ENCODE measurements at regions not wholly inside any gene's neighbourhood (a gene's known extent, or its start where the extent isn't known, plus 50 kb on each side); places are given as distances from the start of the nearest gene placed in this dataset.

DNA sequence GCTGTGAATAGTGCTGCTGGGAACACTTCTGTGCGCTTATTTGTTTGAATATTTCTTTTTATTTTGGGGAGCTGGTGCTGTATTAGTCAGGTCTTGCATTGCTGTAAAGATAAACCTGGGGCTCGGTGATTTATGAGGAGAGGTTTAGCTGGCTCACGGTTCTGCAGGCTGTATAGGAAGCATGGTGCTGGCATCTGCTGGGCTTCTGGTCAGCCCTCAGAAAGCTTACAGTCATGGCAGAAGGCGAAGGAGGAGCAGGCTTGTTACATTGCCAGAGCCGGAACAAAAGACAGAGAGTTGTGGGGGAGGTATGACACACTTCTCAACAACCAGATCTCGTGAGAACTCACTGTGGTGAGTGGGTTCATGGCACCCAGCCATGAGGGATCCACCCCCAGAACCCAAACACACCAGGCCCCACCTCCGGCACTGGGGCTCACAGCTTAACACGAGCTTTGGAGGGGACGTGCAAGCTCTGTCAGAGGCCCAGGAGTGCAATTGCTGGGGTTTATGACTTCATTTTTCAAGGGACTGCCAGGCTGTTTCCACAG, 68.8 kb upstream of the GATA5 start:
- DNase-seq (ENCODE audit: low read depth, low spot score) = no peak

DNA sequence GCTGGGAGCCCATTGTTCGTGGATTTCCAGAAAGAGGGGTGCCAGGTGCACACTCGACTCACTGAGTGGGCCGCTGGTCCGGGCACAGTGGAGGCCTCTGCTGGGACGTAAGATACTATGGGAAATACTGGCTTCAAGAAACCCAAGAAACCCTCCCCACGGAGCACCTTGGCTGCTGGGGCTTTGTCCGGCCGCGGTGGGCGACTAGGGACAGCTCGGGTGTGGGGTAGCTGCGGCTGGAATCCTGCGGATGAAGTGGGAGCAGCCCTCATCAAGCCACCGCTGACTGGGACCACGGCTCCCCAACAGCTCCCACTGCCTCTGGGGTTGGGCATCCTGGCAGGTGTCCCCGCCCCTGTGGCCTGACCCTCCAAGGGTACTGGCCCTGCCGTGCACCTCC, 69.5 kb upstream of the GATA5 start:
- no peak overlapping the region for H3K27ac ChIP-seq
- DNase-seq (ENCODE audit: low read depth, low spot score) = no peak

More for the DNA sequence above, 68.8 kb upstream of the GATA5 start:
- H3K27ac ChIP-seq = no peak overlapping the region

DNA sequence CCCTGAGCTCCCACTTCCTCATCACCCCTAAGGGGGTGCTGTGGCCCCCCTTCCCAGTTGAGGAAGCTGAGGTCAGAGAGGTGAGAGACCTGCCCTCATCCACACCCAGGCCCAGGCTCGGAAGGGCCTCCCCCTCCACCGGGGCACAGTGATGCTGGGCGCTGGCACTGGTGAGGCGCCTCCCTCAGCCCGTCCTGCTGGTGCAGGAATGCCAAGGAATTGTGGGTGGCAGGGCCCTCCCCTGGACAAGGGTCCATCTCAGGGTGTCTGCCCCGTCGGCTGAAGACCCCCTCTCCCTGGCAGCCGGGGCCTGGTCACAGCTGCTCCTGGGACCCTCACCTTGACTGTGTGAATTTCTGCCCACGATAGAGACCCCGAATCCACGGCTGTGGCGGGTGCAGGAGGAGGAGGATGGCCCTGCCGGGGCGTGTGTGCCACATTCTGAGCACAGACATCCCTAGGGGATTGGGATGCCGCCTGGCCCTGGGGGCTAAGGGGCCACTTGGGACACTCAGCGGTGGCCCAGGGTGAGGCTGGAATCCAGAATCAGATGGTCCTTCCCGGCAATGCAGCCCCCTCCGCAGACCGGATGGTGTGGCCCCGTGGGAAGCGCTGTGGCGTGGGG, 70.2 kb upstream of the GATA5 start:
- no peak overlapping the region for H3K27ac ChIP-seq

DNA sequence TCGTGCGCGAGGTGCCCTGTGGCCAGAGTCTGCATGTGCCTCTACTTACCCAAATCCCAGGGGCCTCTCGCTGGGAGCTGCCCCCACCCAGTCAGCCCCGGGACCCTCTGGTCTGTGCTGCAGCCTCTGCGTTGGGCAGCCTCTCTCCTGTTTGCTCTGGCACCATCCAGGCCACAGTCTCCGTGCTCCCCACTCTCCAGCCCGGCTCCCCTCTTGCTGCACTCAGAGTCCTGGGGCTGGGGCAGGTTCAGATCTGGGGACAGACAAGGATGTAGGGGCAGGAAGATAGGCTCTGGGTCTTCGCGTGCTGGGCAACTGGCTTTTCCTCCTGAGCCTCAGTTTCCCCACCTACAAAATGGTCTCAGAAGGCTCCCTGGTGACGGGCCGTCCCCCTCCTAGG, 70.8 kb upstream of the GATA5 start:
- no peak overlapping the region for H3K27ac ChIP-seq
- no peak for DNase-seq (ENCODE audit: low read depth, low spot score)

More for the DNA sequence above, 70.2 kb upstream of the GATA5 start:
- DNase-seq (ENCODE audit: low read depth, low spot score) = no peak

DNA sequence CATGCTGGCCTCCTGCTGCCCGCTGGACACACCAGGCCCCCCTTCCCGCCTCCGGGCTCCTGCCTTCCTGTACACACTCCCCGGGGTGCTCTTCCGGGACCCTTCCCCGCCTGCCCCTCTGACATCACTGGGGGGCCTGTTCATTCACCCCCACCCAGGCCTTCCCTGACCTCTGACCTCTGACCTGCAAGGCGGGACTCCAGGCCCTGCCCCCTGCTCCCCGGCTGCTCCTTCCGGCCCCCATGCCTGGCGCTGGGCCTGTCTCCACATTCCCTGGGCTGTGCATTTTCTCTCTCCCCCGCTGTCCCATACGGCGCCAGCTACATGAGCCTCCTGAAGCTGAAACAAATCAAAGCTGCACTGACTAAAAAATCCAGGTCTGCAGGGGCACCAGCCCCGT, 71.6 kb upstream of the GATA5 start:
- DNase-seq (ENCODE audit: low read depth, low spot score) = no peak
- H3K27ac ChIP-seq = no peak overlapping the region

DNA sequence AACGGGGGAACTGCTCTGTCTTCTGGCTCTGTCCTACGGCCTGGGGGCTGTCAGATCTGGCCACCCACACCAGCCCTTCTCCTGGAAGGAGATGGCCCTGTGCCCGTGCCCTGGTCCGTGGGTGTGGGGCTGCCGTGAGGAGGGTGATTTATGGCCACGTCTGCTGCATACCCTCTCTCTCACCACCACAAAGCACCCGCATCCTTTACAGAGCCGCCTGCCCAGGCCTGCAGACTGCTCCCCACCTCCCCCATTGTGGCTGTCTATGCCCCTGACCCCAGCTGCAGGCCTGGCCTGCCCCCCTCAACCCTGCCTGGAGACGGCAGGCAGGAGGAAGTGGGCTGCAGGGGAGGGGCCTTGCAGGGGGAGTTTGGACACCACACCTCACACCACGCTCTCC, 72.7 kb upstream of the GATA5 start:
- no peak overlapping the region for H3K27ac ChIP-seq
- no peak for DNase-seq (ENCODE audit: low read depth, low spot score)

DNA sequence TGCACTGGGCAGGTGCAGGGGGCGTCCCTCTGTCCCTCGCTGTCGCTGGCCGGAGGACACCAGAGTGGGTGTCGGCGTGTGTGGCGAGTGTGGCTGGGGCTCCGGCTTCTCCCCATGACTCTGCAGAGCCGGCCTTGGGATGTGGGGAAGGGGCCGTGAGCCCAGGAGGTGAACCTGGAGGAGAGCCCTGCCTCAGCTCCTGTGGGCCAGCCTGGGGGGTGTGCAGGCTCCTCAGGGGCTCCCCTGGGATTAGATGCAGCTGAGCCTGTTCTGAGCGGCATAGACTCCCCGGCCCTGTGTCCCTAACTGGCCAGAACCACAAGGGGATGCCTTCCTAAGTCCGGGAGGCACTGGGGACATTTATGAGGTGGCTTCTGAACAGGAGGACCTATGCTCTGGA, 73.2 kb upstream of the GATA5 start:
- no peak overlapping the region for H3K27ac ChIP-seq
- no peak for DNase-seq (ENCODE audit: low read depth, low spot score)

DNA sequence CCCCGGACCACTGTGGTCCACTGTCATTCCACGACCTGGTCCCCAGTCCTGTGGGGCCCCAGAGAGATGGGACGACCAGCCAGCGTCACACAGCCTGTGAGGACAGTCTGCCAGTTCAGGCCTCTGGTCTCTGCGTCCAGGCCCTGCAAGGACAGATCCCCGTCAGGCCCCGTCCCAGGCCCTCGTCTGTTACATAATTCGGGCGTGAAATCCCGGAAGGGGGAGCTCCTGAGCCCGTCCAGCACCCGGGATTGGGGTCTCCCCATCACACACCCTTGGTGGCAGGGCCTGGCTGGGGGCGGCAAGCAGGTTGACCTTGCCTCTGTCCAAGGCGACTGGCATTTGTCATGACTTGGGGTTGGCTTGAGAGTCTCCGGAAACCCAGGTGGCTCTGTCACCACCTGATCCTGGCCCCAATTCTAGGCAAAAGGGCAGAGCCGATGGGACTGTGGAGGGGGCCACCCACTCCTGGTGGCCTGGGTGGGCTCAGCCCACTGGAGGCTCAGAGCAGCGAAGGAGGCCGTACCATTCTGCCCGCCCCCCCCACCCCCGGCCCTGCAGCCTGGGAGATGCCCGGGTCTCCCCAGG, 73.8 kb upstream of the GATA5 start:
- no peak for DNase-seq (ENCODE audit: low read depth, low spot score)
- no peak overlapping the region for H3K27ac ChIP-seq

DNA sequence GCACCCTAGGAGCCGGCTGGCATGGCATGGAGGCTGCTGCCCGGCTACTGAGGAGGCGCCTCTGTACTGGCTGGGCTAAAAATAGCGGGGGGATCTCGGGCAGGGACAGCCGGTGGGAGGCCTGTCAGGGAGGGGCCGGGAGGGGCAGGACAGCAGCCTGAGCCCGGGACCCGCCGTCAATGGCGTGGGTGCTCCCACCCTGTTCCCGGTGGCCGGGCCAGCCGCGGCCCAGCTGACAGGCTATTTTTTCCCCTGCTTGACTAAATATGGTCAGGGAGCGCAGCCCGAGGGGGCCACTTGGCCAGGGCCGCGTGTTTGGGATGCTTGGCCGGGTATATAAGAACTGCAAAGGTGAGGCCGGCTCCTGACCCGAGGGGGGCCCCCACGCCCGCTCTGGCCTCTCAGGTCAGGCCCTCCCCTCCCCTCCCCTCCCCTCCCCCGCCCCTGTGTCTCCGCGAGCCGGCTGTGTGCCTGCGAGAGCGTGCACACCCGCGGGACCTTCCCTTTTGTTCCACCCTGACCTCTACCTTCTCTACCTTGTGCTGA, 74.4 kb upstream of the GATA5 start:
- DNase-seq (ENCODE audit: low read depth, low spot score) = no peak
- H3K27ac ChIP-seq = no peak overlapping the region

DNA sequence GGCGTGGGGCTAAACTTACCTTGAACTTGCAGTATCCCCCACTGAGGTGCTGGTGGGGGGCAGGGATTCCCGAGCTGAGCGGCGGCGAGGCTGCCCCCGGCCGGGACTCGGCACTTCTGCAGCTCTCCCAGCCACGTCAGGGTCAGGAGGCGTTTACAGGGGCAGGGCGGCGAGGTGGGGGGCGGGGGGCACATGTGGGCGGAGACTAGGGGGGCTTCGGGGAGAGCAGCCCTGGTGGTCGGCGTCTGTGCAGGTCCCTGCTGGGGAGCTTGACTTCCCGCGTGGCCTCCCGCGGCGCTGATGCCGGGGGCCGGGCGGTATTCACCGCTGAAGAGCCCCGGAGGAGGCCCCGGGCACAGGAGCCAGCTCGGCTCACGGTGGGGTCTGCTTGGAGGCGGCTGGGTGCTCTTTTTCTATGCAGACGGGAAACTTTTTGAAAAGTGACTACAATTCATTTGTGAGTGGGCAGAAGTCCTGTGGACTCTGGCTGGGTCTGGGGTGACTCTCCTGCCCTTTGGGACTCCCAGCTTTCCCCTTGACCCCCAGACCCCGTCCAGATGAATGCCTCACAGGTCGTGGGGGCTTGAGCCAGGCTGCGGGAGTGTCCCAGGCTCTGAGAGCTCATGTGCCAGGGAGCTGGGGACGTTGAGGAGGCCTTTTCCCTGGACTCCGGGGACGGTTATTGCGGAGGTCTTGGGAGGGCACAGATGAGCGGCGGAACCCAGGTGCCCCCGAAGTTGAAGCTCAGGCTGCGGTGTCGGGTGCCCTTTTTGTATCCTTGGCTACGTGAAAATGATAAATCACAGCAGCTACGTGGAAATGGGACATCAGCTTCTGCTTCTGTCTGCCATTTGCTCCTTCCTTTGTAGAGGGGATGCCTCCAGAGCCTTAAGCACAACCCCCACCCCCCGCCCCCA, 75.9 kb upstream of the GATA5 start:
- no peak overlapping the region for H3K27ac ChIP-seq
- no peak for DNase-seq (ENCODE audit: low read depth, low spot score)

DNA sequence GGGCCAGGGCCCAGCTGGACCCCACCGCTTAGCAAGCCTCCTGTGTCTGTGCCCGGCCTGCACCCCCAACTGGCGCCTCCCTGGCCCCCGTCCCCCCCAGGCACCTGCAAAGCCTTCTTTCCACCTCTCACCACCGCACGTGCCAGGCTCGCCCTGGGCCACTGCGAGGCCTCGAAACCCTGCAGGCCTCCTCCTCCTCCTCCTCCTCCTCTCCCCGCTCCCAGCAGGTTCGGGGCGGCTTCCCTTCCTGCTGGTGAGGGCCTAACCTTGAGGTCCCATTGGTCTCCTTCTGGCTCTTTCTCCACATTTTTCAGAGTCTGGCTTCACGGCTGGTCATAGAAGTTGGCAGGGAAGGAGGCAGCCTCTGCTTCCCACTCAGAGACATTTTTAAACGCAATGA, 76.8 kb upstream of the GATA5 start:
- no peak overlapping the region for H3K27ac ChIP-seq
- DNase-seq (ENCODE audit: low read depth, low spot score) = no peak

DNA sequence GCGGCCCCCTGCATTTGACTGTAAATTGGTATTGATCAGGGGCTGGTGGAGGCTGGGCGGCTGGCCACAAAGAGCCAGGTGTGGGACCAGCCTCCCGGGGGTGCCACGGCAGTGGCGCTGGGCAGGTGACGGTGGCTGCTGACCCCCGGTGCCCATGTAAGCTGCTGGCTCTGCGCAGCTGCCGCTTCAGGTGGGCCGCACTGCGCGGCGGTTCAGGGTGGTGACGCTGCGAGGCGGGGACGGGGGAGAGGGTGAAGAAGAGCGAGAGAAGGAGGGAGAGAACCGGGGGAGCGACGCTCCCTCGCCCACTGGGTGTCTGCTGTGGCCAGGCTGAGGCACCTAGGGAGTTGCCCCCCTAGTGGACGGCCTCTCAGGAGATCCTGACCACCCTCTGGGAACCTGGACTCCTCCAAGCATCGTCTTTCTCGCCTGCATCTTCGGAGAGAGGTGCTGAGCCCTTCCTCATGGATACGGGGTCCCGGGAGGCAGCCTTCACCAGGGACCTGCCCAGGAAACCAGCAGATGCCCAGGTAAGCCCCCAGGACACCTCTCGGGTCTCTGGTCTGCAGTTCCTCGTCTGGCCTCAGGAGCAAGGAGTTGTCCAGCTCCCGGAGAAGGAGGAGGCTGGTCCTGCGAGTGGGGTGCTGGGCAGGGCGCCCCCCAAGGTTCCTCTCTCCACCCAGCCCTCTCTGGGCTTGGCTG, 77.5 kb upstream of the GATA5 start:
- H3K27ac ChIP-seq = no peak overlapping the region
- no peak for DNase-seq (ENCODE audit: low read depth, low spot score)

DNA sequence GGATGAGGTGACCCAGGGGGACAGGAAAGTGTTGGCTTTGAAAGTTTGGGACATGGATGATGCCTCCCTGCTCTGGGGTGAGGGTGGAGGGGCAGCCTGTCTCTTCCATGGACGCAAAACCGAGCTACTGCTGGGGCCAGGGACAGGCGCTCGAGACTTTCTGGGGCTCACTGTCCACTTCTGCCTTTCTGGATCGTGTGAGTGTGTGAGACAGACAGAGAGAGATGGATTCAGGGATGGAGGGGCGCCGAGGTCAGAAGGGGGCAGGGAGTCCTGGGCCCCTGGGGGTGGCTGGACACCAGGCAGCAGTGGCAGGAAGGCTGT, 78.0 kb upstream of the GATA5 start:
- DNase-seq (ENCODE audit: low read depth, low spot score) = no peak
- H3K27ac ChIP-seq = no peak overlapping the region

DNA sequence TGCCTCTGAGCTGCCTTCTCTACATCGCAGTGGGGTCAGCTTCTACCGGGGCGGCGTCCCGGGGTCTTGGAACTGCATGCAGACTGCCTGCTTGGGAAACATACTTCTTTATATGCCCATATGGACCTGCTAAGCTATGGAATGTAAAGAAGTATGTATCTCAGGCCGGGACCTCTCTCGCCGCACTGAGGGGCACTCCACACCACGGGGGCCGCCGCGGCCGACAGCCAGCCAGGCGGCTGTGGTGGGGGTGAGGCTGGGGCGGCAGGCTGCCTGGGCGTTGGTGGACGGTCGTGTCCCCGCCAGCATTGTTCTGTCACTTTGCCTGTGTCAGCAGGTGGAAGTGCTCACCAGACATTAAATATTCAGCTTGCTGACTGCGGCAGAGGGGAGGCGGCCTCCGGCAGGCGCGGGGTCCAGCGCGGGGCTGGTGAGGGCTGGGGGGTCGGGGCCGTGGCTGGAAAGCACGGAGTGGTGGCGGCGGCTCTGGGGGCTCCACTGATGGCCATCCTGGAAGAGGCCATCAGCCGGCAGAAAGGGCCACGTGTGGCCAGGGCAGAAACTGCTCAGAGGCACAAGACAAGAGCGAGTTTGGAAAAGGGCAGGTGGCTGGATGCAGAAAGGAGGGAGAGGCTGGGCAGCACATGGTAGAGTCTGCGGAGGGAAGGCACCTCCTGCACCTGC, 78.6 kb upstream of the GATA5 start:
- no peak overlapping the region for H3K27ac ChIP-seq
- no peak for DNase-seq (ENCODE audit: low read depth, low spot score)

DNA sequence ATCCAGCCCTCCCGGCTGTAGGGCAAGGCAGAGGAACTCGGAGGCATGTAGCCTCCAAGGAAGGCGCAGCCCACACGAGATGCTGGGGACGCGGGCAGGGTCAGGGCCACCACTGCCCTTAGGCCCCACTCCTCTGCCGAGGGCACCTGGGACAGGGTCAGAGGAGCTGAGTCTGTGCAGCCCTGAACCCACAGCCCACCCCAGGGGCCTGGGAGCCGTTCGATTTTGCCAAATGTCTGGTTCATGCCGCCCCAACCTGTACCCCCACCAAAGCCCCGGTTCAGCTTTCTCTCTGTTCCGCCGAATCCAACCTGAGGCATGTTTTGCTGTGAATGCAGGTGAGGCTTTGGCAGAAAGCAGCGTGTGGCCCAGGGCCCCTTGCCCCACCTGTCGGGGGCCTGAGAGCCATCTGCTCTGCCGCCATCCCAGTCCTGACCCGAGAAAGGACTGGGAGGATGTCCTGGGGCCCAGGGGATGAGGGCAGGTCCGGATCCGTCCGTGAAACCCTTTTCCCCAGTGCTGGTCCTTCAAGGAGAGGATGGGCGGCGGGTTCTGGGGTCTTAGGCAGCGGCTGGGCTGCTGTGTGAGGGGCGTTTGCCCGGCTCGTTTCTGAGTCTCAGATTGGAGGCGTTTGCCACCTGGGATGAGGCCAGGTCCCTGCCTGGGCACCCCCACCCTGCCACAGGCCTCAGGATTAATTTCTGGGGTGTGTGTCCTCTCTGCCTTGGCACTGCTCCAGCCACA, 79.3 kb upstream of the GATA5 start:
- no peak for DNase-seq (ENCODE audit: low read depth, low spot score)
- H3K27ac ChIP-seq = no peak overlapping the region

DNA sequence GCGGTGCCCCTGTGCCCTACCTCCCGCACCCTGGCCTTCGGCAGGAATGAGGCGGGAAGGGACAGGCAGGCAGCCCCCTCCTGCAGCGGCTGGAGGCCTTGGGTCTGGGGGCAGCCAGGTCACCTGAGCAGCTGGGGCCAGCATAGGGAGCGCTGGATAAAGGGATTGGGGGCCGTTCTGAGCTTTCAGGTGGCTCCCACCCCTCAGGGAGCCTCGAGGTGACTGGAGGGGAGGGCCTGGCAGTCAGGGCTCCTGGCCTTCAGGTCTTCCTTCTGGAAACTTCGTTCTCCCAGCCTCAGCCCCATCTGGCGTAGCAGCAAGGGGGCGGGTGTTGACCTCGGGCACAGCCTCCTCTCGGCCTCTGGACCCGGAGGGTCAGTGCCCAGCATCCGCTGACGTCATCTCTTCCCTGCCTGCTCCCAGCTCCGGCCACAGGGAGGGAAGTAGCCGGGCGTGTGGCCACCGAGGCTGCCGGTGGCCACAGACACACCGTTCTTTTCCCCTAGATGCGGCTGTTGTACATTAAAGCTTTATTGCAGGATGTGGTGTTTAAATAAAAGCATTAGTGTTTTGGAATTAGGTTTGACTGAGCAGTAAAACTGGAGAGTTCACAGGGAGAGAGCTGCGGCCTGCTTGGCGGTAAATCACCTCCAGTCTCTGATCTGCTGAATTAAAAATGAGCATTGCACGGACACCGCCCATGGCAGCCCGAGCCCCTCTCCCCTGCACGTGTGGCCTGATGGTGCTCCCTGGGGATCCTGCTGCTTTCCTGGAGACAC, 80.0 kb upstream of the GATA5 start:
- no peak for DNase-seq (ENCODE audit: low read depth, low spot score)
- no peak overlapping the region for H3K27ac ChIP-seq

DNA sequence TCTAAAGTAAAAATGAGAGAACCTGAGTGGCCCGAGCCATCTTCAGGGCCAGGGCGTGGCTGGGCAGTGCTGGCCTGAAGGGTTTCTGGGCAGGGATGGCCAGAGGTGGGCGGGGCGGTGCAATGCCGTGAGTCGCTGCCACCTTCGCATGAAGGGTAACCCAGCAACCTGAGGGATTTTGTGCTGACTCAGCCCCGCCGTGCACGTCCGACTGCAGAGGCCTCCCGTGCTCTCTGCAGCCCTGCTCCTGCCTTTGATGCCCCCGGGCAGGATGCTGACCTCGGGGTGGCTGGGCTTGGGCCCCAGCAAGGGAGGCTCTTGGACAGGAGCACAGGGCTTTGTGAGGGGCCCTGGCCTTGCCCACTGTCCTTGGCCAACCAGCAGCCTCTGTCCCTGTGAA, 81.7 kb upstream of the GATA5 start:
- DNase-seq (ENCODE audit: low read depth, low spot score) = no peak
- H3K27ac ChIP-seq = no peak overlapping the region

DNA sequence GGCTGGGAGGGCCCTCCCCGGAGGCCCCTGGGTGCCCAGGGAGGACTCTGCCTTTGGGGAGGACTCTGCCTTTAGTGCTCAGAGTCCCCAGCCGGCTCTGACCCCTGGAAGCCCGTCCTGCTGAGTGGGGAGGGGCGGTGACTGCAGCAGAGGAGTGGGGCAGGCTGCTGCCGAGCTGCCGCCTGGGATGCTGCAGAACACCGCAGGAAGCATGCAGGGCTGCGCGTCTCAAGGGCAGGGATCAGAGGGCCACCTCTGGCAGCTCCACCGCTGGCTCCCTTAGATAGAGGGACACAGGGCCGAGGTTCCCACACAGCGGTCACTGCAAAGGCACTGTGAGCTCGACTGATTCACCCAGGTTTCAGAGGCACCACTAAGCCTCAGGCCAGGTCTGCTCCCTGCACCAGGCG, 82.2 kb upstream of the GATA5 start:
- H3K27ac ChIP-seq = no peak overlapping the region
- DNase-seq (ENCODE audit: low read depth, low spot score) = no peak

Measured in epithelial cell of prostate (primary cell).